GM12878 (cell line): ENCODE measurements at regions not wholly inside any gene's neighbourhood (a gene's known extent, or its start where the extent isn't known, plus 50 kb on each side); places are given as distances from the start of the nearest gene placed in this dataset.

ENCODE experiments used
- ASH2L ChIP-seq: fragments of 300-600, 200-600 bp; sonication (generic); IDR thresholded peaks from 2 replicates; pipeline ENCODE4 v1.6.1; 2017; ENCODE audit warnings: low read depth, mild to moderate bottlenecking, borderline replicate concordance
- BRCA1 ChIP-seq: IDR thresholded peaks from 2 replicates; pipeline ENCODE4 v1.6.1; 2011; ENCODE audit warnings: low read depth, low read length, improper control_type of control experiment
- CHD2 ChIP-seq: IDR thresholded peaks from 2 replicates; pipeline ENCODE4 v1.6.1; 2011; ENCODE audit warnings: low read depth, low read length, improper control_type of control experiment, borderline replicate concordance
- EGR1 ChIP-seq, 2 experiments: IDR thresholded peaks; 1 replicate in 1 of 2; 2 replicates in 1 of 2; pipeline ENCODE4 v1.6.1; 2011 to 2012; ENCODE audit warnings: low read depth in 2 of 2, low read length in 2 of 2, borderline replicate concordance in 1 of 2, mild to moderate bottlenecking in 1 of 2, moderate library complexity in 1 of 2
- EP300 ChIP-seq, 2 experiments: fragments of 150-350 bp in 1 of 2; IDR thresholded peaks; 2 replicates each; pipeline ENCODE4 v1.6.1; 2011 to 2012; ENCODE audit warnings: low read depth in 2 of 2, low read length in 2 of 2, borderline replicate concordance in 1 of 2, improper control_type of control experiment in 1 of 2, inconsistent platforms in 1 of 2; ENCODE audit not compliant: control insufficient read depth in 1 of 2
- TAF1 ChIP-seq: IDR thresholded peaks from 2 replicates; pipeline ENCODE4 v1.6.1; 2011; ENCODE audit warnings: mild to moderate bottlenecking, low read depth, low read length, borderline replicate concordance
- USF1 ChIP-seq: IDR thresholded peaks from 2 replicates; pipeline ENCODE4 v1.6.1; 2011; ENCODE audit warnings: borderline replicate concordance, low read depth, mild to moderate bottlenecking, moderate library complexity, mixed read lengths, low read length; ENCODE audit not compliant: insufficient read depth; ENCODE audit errors: extremely low read length
- USF2 ChIP-seq: IDR thresholded peaks from 2 replicates; pipeline ENCODE4 v1.6.1; 2011; ENCODE audit warnings: low read depth, low read length, improper control_type of control experiment, borderline replicate concordance
- YY1 ChIP-seq: IDR thresholded peaks from 2 replicates; pipeline ENCODE4 v1.6.1; 2011; ENCODE audit warnings: low read depth, mild to moderate bottlenecking, low read length
- TF ChIP-seq, protein P1 (sequence below), 3 experiments: IDR thresholded peaks in 2 of 3; conservative IDR thresholded peaks in 1 of 3; 2 replicates each; pipeline ENCODE4 v1.5.1; 2011; ENCODE audit warnings: low read depth in 3 of 3, low read length in 3 of 3, mild to moderate bottlenecking in 3 of 3, control low read depth in 2 of 3, moderate library complexity in 2 of 3, inconsistent platforms in 1 of 3, mixed read lengths in 1 of 3; ENCODE audit not compliant: control insufficient read depth in 2 of 3, insufficient read depth in 1 of 3; ENCODE audit errors: extremely low read depth in 1 of 3

- TF ChIP-seq, protein P1, sequence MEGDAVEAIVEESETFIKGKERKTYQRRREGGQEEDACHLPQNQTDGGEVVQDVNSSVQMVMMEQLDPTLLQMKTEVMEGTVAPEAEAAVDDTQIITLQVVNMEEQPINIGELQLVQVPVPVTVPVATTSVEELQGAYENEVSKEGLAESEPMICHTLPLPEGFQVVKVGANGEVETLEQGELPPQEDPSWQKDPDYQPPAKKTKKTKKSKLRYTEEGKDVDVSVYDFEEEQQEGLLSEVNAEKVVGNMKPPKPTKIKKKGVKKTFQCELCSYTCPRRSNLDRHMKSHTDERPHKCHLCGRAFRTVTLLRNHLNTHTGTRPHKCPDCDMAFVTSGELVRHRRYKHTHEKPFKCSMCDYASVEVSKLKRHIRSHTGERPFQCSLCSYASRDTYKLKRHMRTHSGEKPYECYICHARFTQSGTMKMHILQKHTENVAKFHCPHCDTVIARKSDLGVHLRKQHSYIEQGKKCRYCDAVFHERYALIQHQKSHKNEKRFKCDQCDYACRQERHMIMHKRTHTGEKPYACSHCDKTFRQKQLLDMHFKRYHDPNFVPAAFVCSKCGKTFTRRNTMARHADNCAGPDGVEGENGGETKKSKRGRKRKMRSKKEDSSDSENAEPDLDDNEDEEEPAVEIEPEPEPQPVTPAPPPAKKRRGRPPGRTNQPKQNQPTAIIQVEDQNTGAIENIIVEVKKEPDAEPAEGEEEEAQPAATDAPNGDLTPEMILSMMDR (IDR thresholded peaks at IDR 0.05 in 2 of 3, conservative IDR thresholded peaks at IDR 0.05 in 1 of 3; ENCODE audit: control insufficient read depth in 2 of 3, extremely low read depth in 1 of 3, insufficient read depth in 1 of 3, low read depth in 3 of 3, low read length in 3 of 3): no peak
- no peak for TF ChIP-seq EP300 (IDR thresholded peaks at IDR 0.05; ENCODE audit: borderline replicate concordance in 1 of 2, control insufficient read depth in 1 of 2, low read depth in 2 of 2, low read length in 2 of 2)
- TF ChIP-seq ASH2L: no peak
- no peak for TF ChIP-seq YY1
- no peak for TF ChIP-seq TAF1
- no peak for TF ChIP-seq BRCA1
- no peak for TF ChIP-seq CHD2
- no peak for TF ChIP-seq EGR1 (IDR thresholded peaks at IDR 0.05; ENCODE audit: borderline replicate concordance in 1 of 2, low read depth in 2 of 2, low read length in 2 of 2)
- TF ChIP-seq USF2: no peak
- no peak for TF ChIP-seq USF1
These were observed 95.3 kb upstream of the CRHR1 start for GRCh38 chr17:45688820-45689219.
